ENCODE measurements at regions not wholly inside any gene's neighbourhood (a gene's known extent, or its start where the extent isn't known, plus 50 kb on each side); places are given as distances from the start of the nearest gene placed in this dataset.

- TF ChIP-seq CTCF (IDR thresholded peaks at IDR 0.05) (no peak), POLR2A (IDR thresholded peaks at IDR 0.05) (no peak)
These were observed 1025.0 kb upstream of the CELF2 start for GRCh38 chr10:9992661-9993060.
